DMS153 (cell line): ENCODE measurements at regions not wholly inside any gene's neighbourhood (a gene's known extent, or its start where the extent isn't known, plus 50 kb on each side); places are given as distances from the start of the nearest gene placed in this dataset.

Source experiments
- DNase-seq: peaks from one replicate; lab custom pipeline; 2025; lab: John Stamatoyannopoulos, UW

DNA sequence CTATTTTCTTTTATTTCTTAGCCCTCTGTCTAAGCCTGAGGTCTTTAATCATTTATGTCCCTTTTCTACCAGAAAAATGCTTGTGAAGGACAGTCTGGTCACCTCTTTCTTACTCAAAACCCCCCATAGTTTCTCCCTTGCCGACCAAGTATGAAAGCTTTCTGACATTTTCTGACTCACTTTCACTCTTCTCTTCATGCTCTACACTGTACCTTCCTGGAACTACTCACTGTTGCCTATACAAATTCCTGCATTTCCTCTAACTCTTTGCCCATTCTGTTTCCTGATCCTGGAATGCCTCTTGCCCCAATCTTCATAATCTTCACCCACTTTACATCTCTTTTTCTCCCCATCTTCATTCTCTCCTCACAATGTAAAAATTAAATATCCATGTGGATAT lies 380.0 kb downstream of the HHIPL2 start:
- no peak for DNase-seq

DNA sequence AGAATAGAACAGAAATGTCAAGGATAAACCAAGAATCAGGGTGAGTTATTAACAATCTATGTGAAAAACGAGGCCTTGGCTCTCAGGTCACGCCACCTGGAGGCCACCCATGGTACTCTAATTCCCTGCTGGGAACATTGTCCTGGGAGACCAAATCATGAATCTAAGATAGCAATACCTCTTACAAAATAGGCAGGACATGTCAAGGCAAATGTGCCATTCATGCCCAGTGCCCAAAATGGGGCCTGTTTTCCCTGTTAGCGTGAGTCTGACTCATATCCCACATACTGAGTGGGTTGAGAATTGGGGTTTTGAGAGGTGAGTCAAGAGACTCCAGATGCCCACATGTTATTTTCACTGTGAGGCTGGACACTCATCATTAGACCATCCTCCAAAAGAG lies 380.8 kb downstream of the HHIPL2 start:
- DNase-seq = no peak

DNA sequence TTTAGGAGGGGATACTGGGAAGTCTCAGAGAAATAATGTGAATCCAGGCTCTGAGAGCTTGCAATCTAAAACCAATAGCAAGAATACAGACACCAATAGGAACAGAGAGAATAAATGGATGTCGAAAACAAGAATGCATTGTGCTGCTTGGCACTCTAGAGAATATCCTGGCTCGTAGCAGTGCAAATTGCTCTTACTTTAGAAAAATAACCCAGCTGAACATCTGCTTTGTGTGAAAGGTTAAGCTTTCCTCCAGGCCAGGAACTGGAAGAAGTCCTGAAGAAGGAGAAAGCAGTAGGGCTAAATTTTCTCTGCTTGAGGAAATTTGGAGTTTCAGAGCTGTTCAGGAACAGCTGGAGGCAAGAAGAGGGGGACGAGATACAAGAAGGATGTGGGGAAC lies 382.3 kb downstream of the HHIPL2 start:
- DNase-seq = no peak

- no peak for DNase-seq
Observed at GRCh38 chr1:222163895-222164294, 384.0 kb downstream of the HHIPL2 start.

DNA sequence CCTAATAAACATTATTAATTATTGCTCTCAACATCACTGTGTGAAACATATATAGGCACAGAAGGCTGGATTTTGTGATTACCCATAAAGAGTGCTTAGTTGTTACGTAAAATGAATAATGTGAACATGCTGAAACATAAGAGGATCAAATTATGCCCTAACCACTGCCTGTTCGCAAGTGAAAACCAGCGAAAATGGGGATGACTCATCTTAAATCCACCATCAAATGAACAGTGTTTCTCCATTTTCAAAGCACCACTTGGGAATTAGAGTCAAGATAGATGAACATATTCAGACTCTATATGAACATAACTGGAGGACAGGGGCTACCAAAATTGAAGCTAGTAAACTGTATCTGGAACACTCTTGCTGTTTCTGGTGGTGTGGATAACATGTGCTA lies 386.2 kb downstream of the HHIPL2 start:
- no peak for DNase-seq

- DNase-seq = no peak
Observed at GRCh38 chr1:222157612-222158011, 390.3 kb downstream of the HHIPL2 start.

DNA sequence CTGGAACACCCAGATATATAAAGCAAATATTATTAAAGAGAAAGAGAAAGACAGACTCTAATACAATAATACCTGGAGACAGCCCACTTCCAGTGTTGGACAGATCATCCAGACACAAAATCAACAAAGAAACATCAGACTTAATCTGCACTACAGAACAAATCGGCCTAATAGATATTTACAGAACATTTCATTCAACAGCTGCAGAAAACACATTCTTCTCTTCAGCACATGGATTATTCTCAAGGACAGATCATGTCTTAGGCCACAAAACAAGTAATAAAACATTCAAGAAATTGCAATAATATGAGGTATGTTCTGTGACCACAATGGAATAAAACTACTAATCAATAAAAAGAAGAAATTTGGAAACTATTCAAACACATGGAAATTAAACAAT lies 398.3 kb upstream of the DUSP10 start:
- DNase-seq = no peak

GRCh38 chr1:222138095-222138494 lies 396.2 kb upstream of the DUSP10 start:
- DNase-seq = no peak

DNA sequence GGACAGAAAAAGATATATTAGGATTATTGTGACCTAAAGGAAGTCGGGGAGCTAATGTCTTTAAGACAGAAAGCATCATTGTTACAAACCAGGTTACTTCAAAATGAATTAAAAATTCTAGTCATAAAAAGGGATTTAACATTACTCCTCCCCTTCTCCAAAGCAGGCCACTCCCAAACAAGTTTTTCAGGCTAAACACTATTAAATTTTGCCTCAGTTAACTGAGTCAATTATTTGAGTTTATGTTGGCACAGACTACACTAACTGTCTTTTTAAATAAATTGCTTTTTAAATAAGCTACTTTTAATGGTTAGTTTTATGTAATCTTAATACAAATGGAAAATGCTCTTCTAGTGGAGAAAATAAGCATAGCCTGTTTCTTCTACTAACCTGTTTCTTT lies 395.0 kb upstream of the DUSP10 start:
- DNase-seq = no peak

DNA sequence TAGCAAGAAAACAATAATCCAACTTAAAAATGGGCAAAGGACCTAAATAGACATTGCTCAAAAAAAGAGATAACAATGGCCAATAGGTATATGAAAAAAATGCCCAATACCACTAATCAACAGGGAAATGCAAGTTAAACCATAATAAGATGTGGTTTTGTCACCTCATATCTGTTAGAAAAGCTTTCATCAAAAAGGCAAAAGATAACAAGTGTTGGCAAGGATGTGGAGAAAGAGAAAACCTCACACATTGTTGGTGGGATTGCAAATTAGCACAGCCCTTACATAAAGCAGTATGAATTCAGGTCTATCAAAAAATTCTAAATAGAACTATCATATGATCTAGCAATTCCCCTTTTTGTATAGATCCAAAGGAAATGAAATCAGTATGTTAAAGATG lies 387.2 kb upstream of the DUSP10 start:
- DNase-seq = no peak

- no peak for DNase-seq
Observed at GRCh38 chr1:222127526-222128152, 385.8 kb upstream of the DUSP10 start.

DNA sequence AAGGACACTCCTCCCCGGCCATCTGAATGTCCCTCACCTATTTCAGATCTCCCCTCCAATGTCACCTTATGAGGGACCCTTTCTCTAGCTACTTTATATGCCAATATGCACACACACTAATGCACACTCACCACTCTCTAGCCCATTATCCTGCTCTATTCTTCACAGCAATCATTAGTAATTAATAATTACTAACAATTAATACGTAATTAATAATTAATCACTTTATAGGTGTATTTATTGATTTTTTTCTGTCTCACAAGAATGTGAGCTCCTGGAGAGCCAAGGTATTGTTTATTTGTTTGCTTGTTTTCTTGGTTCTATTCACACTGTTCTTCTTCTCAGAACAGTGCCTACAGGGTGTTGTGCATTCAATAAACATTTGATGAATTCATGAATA lies 385.2 kb upstream of the DUSP10 start:
- DNase-seq = no peak

- DNase-seq = no peak
Observed at GRCh38 chr1:222126052-222126451, 384.2 kb upstream of the DUSP10 start.

DNA sequence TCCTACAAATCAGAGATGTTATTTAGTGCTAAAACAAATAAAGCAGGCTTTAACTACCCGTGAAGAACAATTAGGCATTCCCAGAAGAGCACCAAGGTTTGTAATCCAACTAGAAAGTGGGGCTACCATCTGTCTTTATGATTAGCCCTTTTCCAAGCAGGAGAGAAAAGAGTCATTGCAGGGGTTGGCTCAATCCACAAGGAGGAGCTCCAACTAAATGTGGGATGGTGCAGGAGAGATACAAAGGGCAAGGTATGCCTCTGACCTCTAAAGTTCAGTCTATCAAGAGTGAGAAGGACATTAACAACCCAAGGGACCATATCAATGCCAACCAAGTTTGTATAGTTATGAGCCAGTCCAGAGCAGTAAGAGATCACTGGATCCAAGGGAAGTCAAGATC lies 382.7 kb upstream of the DUSP10 start:
- DNase-seq = no peak

- DNase-seq = no peak
Observed at GRCh38 chr1:222123111-222123510, 381.2 kb upstream of the DUSP10 start.

- no peak for DNase-seq
Observed at GRCh38 chr1:222117809-222118208, 375.9 kb upstream of the DUSP10 start.

GRCh38 chr1:222114536-222115156 lies 372.8 kb upstream of the DUSP10 start:
- DNase-seq = no peak

DNA sequence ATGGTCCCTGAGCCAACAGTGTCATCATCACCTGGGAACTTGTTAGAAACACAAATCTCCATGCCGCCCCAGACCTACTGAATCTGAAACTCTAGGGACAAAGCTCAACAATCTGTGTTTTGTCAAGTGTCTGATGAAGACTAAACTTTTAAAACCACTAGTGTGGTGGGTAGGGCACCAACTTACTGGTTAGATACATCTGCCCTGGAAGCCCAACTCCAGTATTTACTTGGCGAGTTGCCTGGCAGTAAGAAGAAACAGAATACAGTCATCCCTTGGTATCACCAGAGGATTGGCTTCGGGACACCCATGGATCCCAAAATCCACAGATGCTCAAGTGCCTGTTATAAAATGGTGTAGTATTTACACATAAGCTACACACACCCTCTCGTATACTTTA lies 367.9 kb upstream of the DUSP10 start:
- DNase-seq = no peak

DNA sequence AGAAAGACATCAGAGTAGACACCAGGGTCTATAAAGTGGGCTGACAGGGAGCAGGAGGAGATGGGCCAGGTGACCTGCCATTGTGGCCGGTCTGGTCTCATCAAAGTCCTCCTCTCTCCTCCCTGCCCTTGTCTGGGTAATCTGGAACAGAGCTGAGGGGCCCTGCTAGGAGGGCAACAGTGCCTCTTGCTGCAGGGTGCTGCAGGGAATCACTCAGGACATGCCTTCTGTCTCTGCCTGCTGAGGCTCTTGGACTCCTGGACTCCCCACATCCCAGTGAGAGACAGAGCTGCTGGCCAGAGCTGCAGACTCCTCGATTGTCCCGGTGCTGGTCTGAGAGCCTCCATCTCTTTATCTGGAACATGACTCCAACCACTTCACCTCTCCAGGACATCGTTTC lies 366.1 kb upstream of the DUSP10 start:
- no peak for DNase-seq

DNA sequence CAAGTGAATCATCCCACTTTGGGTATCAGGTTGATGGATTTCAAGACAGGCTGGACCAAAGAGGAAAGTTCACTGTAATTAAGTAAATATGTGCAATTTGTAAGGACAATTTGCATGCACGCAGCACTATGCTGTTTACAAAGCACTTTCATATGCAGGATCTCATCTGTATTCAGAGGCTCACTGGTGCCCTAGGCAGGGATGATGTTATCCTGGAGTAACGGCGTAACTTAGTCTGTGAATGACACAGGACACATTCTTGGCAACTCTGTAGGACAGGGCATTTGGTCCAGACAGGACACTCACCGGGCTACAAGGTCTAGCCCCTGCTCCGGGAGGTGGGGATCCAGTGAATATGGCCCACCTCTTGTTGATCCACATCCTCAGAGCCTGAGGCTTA lies 365.4 kb upstream of the DUSP10 start:
- no peak for DNase-seq

GRCh38 chr1:222106377-222106776 lies 364.5 kb upstream of the DUSP10 start:
- peak; percentile 10 for DNase-seq

DNA sequence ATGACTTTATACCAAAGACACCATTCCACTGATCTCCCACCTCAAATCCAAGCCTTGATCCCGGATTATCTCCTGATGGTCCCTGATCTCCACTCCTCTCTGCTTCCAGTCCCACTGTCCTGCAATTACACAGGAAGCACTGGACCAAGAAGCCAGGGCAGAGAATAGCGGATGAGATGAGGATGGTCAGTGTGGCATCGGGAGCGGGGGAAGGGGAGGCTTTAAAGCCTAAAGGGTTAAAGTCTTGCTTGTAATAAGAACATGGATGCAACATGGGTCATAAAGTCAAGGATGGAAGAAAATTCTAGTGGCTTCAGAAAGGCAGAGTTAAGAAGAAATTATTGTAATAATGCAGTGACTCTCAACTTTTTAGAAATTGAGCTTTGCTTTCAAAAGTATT lies 364.0 kb upstream of the DUSP10 start:
- no peak for DNase-seq

- no peak for DNase-seq
Observed at GRCh38 chr1:222105393-222105737, 363.5 kb upstream of the DUSP10 start.

DNA sequence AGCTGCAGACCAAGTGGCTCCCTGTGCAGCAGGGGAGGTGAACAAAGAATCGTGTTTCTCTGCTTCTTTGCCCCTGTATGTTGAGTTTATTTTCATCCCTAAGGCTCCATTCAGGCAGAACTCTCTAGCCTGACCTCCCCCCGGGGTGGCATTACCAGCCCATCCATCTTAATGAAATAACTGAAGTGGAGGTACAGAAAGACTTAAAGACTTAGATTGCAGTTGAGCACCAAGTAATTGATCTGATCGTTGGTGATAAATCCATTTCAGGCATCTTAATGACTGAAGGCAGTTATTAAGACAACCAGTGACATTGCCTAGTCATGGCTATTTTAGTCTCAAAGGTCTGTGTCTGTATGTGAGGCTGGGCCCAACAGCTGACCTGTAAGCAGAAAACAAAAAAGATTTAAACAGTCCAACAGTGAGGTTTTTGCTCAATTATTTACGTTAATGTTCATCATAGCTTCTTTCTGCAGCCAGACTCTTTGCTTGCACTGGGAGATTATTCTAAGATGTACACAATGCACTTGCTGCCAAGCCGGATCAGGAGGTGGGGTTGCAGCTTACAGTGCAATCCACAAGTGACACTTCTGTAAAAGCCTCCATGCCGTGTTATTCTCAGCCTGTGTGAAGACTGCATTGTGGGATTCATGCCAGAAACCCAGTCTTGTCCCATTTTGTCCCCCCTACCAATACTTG lies 363.0 kb upstream of the DUSP10 start:
- no peak for DNase-seq
